ENCODE measurements at regions not wholly inside any gene's neighbourhood (a gene's known extent, or its start where the extent isn't known, plus 50 kb on each side); places are given as distances from the start of the nearest gene placed in this dataset.

DNA sequence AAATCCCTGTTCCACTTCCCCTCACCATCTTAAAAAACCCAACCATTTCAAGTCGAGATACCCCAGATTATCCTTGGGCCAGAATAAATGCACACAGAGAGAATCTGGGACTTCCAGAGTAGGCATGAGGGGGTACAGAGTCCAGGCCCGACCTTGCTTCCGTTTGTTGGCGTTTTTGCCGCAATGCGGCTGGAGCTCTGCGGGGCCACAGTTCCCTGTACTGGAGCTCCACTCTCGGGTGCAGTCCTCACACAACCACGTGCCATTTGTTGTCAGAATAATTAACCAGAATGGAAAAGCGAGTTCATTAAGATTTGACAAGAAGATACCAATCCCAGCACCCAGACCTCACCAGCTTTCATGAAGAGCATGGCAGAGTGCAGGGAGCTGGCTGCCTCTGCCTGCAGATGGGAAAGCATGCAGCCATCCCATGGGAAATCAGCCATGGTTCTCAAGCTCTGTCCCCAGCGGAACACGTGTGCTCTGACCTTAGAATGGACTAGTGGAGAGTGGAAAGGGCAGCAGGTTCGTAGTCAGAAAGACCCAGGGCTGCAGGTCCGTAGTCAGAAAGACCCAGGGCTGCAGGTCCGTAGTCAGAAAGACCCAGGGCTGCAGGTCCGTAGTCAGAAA lies 472.8 kb downstream of the EIPR1 start:
- Histone ChIP-seq H3K9ac (ENCODE audit: low read depth in 2 of 2, low read length in 2 of 2) (no peak overlapping the region), H3K4me1 (no peaks in the 10 kb centered on the region), H3K27ac (no peak overlapping the region), H3K36me3 (no peaks in the 10 kb centered on the region), H3K4me3 (no peak overlapping the region), H3K27me3 (no peaks in the 10 kb centered on the region), H3K9me3 (no peaks in the 10 kb centered on the region)
- no peak for TF ChIP-seq CTCF (IDR thresholded peaks at IDR 0.05)
- intact Hi-C loops (cut with DNase I), result no loop called here
- DNase-seq, result no peak

DNA sequence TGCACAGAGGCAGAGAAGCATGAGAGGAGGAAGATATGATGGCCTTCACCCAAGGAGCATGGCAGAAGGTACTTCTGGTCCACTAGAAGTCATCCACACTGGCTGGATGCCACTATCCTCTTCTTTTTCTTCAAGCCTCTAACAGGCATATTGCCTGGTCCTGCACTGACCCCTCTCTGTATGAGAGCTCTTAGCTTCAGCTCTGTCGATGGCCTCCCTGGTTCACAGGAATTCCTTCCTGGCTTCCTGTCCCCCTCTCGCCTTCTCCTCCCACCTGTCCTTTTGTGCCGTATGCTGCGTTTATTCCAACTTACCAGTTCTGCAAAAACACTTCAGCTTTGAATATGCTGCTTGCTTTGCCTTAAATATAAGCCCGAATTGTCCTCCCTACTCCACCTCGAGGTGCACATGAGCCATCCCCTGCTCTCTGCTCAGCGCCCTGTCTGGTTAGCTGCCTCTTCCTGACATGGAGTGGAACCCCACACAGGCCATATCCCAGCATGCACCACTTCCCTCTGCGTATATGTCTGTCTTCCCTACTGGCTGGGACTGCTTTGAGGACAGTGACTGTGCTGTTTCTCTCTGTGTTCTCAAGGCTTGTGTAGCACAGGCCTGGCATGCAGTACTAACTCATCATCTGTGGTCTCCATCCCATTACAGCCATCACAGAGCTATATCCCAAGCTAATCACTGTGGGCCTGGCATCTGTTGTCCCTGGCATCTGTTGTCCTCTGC lies 474.9 kb downstream of the EIPR1 start:
- Histone ChIP-seq H3K27ac (no peak overlapping the region), H3K27me3 (no peaks in the 10 kb centered on the region), H3K36me3 (no peaks in the 10 kb centered on the region), H3K4me1 (no peaks in the 10 kb centered on the region), H3K4me3 (no peak overlapping the region), H3K9me3 (no peaks in the 10 kb centered on the region), H3K9ac (ENCODE audit: low read depth in 2 of 2, low read length in 2 of 2) (no peak overlapping the region)
- DNase-seq, result no peak
- intact Hi-C loops (cut with DNase I), result no loop called here
- TF ChIP-seq CTCF (IDR thresholded peaks at IDR 0.05), result no peak

- H3K4me1 ChIP-seq, result no peaks in the 10 kb centered on the region
- no peak for TF ChIP-seq CTCF (IDR thresholded peaks at IDR 0.05)
- H3K36me3 ChIP-seq, result no peaks in the 10 kb centered on the region
- H3K9me3 ChIP-seq, result no peaks in the 10 kb centered on the region
- H3K9ac ChIP-seq (ENCODE audit: low read depth in 2 of 2, low read length in 2 of 2), result no peak overlapping the region
- intact Hi-C loops (cut with DNase I), result no loop called here
- H3K27ac ChIP-seq, result no peak overlapping the region
- no peak for DNase-seq
- no peak overlapping the region for H3K4me3 ChIP-seq
- H3K27me3 ChIP-seq, result no peaks in the 10 kb centered on the region
Observed at GRCh38 chr2:2901384-2902345, 476.0 kb downstream of the EIPR1 start.

DNA sequence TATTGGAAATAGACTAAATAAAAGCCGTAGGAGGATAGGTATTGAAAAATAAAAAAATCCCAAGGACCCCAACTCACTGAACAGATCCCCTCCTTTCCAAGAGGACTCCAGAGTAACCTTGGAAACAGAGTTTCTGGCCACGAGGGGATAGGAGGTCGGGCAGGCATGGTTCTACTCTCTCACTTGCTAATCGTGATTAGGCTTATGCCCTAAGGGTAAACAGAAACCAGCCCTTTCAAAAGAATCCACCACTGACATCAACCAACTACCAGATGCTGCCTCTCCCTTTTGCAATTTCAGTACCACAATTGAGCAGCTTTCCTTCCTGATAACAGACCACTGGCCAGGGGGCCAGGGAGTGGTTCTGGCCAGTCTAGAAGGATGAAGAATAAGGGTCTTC lies 477.8 kb downstream of the EIPR1 start:
- H3K36me3 ChIP-seq, result no peaks in the 10 kb centered on the region
- no peak overlapping the region for H3K9ac ChIP-seq (ENCODE audit: low read depth in 2 of 2, low read length in 2 of 2)
- DNase-seq, result no peak
- H3K4me3 ChIP-seq, result no peak overlapping the region
- intact Hi-C loops (cut with DNase I), result no loop called here
- no peaks in the 10 kb centered on the region for H3K4me1 ChIP-seq
- H3K27me3 ChIP-seq, result no peaks in the 10 kb centered on the region
- H3K9me3 ChIP-seq, result no peaks in the 10 kb centered on the region
- no peak overlapping the region for H3K27ac ChIP-seq
- no peak for TF ChIP-seq CTCF (IDR thresholded peaks at IDR 0.05)

DNA sequence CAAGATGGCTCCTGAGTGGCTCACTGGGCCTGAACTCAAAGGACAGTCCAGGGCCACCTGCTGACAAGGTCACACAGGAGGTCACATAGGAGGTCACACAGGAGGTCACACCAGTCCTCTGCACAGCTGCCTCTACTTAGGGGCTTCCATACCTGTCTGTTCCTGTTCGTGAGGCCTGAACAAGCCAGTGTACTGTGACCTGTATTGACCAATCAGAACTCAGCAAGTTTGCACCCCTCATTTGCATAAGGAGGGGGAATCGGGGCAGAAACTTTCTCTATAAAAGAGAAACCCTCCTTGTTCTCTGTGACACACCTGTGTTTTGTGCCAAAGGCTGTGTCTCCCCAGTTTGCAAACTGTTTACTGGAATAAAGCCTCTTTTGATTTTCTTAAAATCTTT lies 478.9 kb downstream of the EIPR1 start:
- H3K9me3 ChIP-seq, result no peaks in the 10 kb centered on the region
- no peak overlapping the region for H3K27ac ChIP-seq
- no peaks in the 10 kb centered on the region for H3K36me3 ChIP-seq
- no peak overlapping the region for H3K9ac ChIP-seq (ENCODE audit: low read depth in 2 of 2, low read length in 2 of 2)
- no peak for TF ChIP-seq CTCF (IDR thresholded peaks at IDR 0.05)
- H3K27me3 ChIP-seq, result no peaks in the 10 kb centered on the region
- H3K4me1 ChIP-seq, result no peaks in the 10 kb centered on the region
- no peak for DNase-seq
- intact Hi-C loops (cut with DNase I), result no loop called here
- H3K4me3 ChIP-seq, result no peak overlapping the region

All from colonic mucosa (tissue), 4 donors.